ENCODE measurements at regions not wholly inside any gene's neighbourhood (a gene's known extent, or its start where the extent isn't known, plus 50 kb on each side); places are given as distances from the start of the nearest gene placed in this dataset.

GRCh38 chr13:72163678-72164077 lies 296.7 kb upstream of the DACH1 start:
- no peak for DNase-seq (ENCODE audit: low spot score)
- intact Hi-C loops (cut with micrococcal nuclease; ENCODE audit: unreplicated experiment) = no loop called here
- H3K4me1 ChIP-seq (ENCODE audit: insufficient read depth, low read length, poor library complexity, severe bottlenecking) = no peaks in the 10 kb centered on the region
- no peak overlapping the region for H3K27ac ChIP-seq (ENCODE audit: low read depth, low read length, poor library complexity, severe bottlenecking)
- H3K9me3 ChIP-seq (ENCODE audit: low read depth, low read length, poor library complexity, severe bottlenecking) = no peaks in the 10 kb centered on the region
- no peak for TF ChIP-seq EZH2 (IDR thresholded peaks at IDR 0.05; ENCODE audit: borderline replicate concordance, low read depth, low read length, poor library complexity, severe bottlenecking)
- TF ChIP-seq, protein P1, sequence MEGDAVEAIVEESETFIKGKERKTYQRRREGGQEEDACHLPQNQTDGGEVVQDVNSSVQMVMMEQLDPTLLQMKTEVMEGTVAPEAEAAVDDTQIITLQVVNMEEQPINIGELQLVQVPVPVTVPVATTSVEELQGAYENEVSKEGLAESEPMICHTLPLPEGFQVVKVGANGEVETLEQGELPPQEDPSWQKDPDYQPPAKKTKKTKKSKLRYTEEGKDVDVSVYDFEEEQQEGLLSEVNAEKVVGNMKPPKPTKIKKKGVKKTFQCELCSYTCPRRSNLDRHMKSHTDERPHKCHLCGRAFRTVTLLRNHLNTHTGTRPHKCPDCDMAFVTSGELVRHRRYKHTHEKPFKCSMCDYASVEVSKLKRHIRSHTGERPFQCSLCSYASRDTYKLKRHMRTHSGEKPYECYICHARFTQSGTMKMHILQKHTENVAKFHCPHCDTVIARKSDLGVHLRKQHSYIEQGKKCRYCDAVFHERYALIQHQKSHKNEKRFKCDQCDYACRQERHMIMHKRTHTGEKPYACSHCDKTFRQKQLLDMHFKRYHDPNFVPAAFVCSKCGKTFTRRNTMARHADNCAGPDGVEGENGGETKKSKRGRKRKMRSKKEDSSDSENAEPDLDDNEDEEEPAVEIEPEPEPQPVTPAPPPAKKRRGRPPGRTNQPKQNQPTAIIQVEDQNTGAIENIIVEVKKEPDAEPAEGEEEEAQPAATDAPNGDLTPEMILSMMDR (conservative IDR thresholded peaks at IDR 0.05; ENCODE audit: low read depth, low read length) = no peak
- no peak overlapping the region for H3K4me3 ChIP-seq (ENCODE audit: low read depth, low read length, poor library complexity, severe bottlenecking)
- ChIA-PET POLR2A (ENCODE audit: low non-redundant PET) (no interaction called here), CTCF (no interaction called here)
- no TSS peak for BruUV-seq (replicated peaks)
- no peaks in the 10 kb centered on the region for H3K36me3 ChIP-seq (ENCODE audit: insufficient read depth, low read length, poor library complexity, severe bottlenecking)
- H3K27me3 ChIP-seq (replicated peaks; ENCODE audit: insufficient read depth, low read depth, low read length, poor library complexity) = peaks cover 23% of the 10 kb centered on the region

GRCh38 chr13:72160977-72161376 lies 294.0 kb upstream of the DACH1 start:
- intact Hi-C loops (cut with micrococcal nuclease; ENCODE audit: unreplicated experiment) = no loop called here
- no peak overlapping the region for H3K27ac ChIP-seq (ENCODE audit: low read depth, low read length, poor library complexity, severe bottlenecking)
- peaks cover 36% of the 10 kb centered on the region for H3K27me3 ChIP-seq (replicated peaks; ENCODE audit: insufficient read depth, low read depth, low read length, poor library complexity)
- CTCF ChIA-PET = no interaction called here
- DNase-seq (ENCODE audit: low spot score) = no peak
- H3K9me3 ChIP-seq (ENCODE audit: low read depth, low read length, poor library complexity, severe bottlenecking) = no peaks in the 10 kb centered on the region
- POLR2A ChIA-PET (ENCODE audit: low non-redundant PET) = no interaction called here
- TF ChIP-seq, protein P1 (conservative IDR thresholded peaks at IDR 0.05; ENCODE audit: low read depth, low read length) = no peak
- no peak for TF ChIP-seq EZH2 (IDR thresholded peaks at IDR 0.05; ENCODE audit: borderline replicate concordance, low read depth, low read length, poor library complexity, severe bottlenecking)
- no peaks in the 10 kb centered on the region for H3K4me1 ChIP-seq (ENCODE audit: insufficient read depth, low read length, poor library complexity, severe bottlenecking)
- H3K36me3 ChIP-seq (ENCODE audit: insufficient read depth, low read length, poor library complexity, severe bottlenecking) = no peaks in the 10 kb centered on the region
- no peak overlapping the region for H3K4me3 ChIP-seq (ENCODE audit: low read depth, low read length, poor library complexity, severe bottlenecking)
- no TSS peak for BruUV-seq (replicated peaks)

DNA sequence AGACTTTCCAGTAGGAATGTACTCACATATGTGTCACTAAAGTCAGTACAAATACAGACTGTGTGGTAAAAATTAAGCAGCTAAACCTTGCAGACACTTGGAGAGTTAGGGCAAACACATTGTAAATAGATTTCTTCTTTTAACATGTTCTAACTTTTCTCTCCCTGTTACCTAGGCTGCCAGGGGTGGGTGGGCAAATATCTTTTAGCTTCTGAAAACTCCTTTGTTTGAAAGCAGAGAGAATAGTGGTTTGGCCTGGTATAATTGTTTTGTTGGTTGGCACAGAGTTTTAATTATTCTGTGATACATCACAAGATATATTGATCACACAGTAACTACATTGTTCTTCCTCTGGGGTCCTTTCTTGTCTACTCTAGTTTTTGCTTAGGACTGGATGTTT lies 289.8 kb upstream of the DACH1 start:
- POLR2A ChIA-PET (ENCODE audit: low non-redundant PET) = no interaction called here
- H3K27me3 ChIP-seq (replicated peaks; ENCODE audit: insufficient read depth, low read depth, low read length, poor library complexity) = peaks cover 45% of the 10 kb centered on the region
- CTCF ChIA-PET = no interaction called here
- no peaks in the 10 kb centered on the region for H3K9me3 ChIP-seq (ENCODE audit: low read depth, low read length, poor library complexity, severe bottlenecking)
- TF ChIP-seq, protein P1 (conservative IDR thresholded peaks at IDR 0.05; ENCODE audit: low read depth, low read length) = no peak
- no peak for TF ChIP-seq EZH2 (IDR thresholded peaks at IDR 0.05; ENCODE audit: borderline replicate concordance, low read depth, low read length, poor library complexity, severe bottlenecking)
- no TSS peak for BruUV-seq (replicated peaks)
- no peak for DNase-seq (ENCODE audit: low spot score)
- H3K4me1 ChIP-seq (ENCODE audit: insufficient read depth, low read length, poor library complexity, severe bottlenecking) = no peaks in the 10 kb centered on the region
- no peak overlapping the region for H3K4me3 ChIP-seq (ENCODE audit: low read depth, low read length, poor library complexity, severe bottlenecking)
- no peaks in the 10 kb centered on the region for H3K36me3 ChIP-seq (ENCODE audit: insufficient read depth, low read length, poor library complexity, severe bottlenecking)
- intact Hi-C loops (cut with micrococcal nuclease; ENCODE audit: unreplicated experiment) = no loop called here
- no peak overlapping the region for H3K27ac ChIP-seq (ENCODE audit: low read depth, low read length, poor library complexity, severe bottlenecking)
